HG02588 (cell line): ENCODE measurements at regions not wholly inside any gene's neighbourhood (a gene's known extent, or its start where the extent isn't known, plus 50 kb on each side); places are given as distances from the start of the nearest gene placed in this dataset.
"Not testable (repeated sequence)": the region's sequence is repeated elsewhere in the genome, so short reads cannot be mapped to it uniquely, and the experiment has no call there.

Experiments
- ATAC-seq: cut with Tn5 transposase; IDR thresholded peaks from one replicate; pipeline ENCODE4 v1.9.1; 2021; ENCODE audit warnings: mild to moderate bottlenecking, moderate library complexity; ENCODE audit not compliant: unreplicated experiment

DNA sequence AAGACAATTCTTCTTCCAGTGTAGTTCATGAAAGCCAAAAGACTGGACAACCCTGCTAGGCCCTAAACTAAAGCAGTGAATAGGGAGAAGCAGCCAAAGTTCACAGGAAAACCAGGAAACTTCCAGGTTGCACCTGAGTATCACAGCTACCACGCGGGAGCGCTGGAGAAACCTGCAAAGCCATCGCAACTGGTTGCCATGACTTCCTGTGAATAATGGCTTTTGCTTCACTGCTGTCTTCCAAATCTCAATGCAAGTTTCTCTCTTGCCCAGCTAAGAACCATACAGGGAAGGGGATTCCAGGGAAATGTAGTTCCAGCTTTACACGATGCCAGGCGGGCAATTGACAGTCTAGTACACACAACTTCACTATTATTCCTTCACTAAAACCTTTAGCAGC lies 114.1 kb downstream of the GXYLT1 start:
- ATAC-seq: no peak

DNA sequence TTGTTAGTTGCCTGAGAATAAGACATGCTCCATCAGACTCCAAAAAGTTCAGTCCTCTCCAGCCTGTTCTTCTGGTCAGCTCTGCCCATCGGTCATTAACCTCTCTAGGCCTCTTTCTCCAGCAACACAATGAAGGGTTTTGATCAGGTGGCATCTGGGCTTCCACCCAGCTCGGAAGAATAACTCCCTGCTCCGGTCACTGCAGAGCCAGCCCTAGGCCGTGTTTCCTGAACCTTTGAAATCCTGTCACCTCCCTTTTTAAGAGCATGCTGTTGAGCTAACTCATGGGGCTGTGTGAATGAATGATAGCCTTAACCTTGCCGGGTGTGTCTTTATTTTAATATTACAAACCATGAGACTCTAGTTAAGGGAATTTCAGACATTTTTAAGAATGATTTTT lies 117.1 kb downstream of the GXYLT1 start:
- no peak for ATAC-seq

- ATAC-seq: no peak
Observed at GRCh38 chr12:42024495-42024830, 120.2 kb downstream of the GXYLT1 start.

GRCh38 chr12:42023733-42024494 lies 120.8 kb downstream of the GXYLT1 start:
- ATAC-seq: peak; percentile 81

- ATAC-seq: not testable (repeated sequence)
Observed at GRCh38 chr12:42021937-42022336, 122.7 kb downstream of the GXYLT1 start.

DNA sequence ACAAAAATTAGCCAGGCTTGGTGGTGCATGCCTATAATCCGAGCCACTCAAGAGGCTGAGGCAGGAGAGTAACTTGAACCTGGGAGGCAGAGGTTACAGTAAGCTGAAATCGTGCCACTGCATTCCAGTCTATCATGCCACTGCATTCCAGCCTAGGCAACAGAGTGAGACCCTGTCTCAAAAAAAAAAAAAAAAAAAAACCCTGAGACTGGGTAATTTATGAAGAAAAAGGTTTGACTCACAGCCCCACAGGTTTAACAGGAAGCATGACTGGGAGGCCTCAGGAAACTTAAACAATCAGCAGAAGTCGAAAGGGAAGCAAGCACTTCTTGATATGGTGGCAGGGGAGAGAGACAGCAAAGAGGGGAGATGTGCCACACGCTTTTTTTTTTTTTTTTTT lies 123.2 kb downstream of the GXYLT1 start:
- no peak for ATAC-seq

DNA sequence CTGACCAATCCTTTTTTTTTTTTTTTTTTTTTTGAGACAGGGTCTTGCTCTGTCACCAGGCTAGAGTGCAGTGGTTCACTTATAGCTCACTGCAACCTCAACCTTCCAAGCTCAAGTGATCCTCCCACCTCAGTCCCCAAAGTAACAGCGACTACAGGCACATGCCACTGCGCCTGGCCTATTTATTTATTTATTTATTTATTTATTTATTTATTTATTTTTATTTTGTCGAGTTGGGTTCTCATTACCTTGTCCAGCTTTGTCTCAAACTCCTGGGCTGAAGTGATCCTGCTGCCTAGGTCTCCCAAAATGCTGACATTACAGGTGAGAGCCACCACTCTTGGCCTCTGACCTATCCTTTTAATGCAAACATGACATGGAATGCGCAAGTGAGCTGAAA lies 124.4 kb downstream of the GXYLT1 start:
- ATAC-seq: no peak

- ATAC-seq: no peak
Observed at GRCh38 chr12:42019746-42020145, 124.9 kb downstream of the GXYLT1 start.

- ATAC-seq: no peak
Observed at GRCh38 chr12:42017051-42017450, 127.6 kb downstream of the GXYLT1 start.

DNA sequence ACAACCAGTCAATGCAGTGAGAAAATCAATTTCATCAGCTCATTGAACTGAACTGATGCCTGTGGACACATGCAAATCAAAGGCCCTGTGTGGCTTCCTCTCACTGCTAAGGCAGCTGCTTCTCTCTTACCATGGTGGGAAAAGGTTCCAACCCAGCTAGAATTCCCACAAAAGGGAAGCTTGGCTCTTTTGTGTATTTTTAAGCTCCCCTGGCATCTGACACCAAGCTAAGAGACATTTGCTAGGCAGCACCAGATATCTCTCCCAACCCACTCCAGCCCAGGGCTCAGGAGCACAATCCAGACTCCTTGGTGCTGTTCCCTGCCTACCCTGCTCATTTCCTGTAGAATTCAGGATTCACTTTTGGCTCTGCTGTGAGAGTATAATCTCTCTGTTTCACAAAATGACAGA lies 129.6 kb downstream of the GXYLT1 start:
- ATAC-seq: no peak

DNA sequence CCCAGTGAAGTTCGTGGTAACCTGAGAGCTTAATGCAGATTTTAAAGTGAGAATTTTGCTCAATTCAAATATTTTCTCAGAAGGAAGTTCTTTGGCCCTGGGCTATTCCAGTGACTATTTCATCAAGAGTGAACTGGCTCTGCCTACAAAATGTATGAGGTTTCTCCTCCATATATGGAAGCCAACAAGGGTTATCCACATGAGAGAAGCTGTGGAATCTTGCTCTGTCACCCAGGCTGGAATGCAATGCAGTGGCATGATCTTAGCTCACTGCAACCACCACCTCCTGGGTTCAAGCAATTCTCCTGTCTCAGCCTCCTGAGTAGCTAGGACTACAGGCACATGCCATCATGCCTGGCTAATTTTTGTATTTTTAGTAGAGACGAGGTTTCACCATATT lies 132.2 kb downstream of the GXYLT1 start:
- not testable (repeated sequence) for ATAC-seq

GRCh38 chr12:42010715-42011114 lies 134.0 kb downstream of the GXYLT1 start:
- no peak for ATAC-seq

DNA sequence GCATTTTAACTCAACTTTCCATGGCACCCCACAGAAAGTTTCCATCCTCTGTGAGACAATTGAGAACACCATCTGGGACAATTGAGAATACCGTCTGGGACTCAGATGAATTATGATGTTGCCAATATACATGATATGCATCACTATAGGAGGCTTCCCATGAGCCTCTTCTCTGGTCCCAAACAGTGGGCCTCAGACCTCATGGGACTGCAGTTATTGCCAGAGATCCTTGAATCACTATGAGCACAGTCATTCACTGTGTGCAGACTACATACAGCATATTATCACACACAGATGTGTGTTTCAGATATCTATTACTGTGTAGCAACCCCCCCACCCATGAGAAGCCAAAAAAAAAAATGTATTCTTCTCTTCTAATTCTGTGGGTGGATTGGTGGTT lies 134.4 kb downstream of the GXYLT1 start:
- ATAC-seq: no peak

GRCh38 chr12:42008996-42009395 lies 135.7 kb downstream of the GXYLT1 start:
- ATAC-seq: no peak

DNA sequence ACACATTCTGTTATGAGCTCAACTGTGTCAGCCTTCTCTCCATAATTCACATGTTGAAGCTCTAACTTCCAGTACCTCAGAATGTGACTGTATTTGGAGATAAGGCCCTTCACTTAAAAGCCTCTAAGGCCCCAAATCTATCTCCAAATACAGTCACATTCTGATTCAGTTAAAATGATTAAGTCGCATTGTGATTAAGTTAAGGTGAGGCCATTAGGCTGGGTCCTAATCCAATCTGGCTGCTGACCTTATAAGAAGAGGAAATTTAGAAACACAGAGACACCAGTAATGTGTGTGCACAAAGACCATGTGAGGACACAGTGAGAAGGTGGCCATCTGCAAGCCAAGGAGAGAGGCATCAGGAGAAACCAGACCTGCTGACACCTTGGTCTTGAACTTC lies 141.6 kb downstream of the GXYLT1 start:
- ATAC-seq: no peak

GRCh38 chr12:42002563-42002962 lies 142.1 kb downstream of the GXYLT1 start:
- no peak for ATAC-seq

DNA sequence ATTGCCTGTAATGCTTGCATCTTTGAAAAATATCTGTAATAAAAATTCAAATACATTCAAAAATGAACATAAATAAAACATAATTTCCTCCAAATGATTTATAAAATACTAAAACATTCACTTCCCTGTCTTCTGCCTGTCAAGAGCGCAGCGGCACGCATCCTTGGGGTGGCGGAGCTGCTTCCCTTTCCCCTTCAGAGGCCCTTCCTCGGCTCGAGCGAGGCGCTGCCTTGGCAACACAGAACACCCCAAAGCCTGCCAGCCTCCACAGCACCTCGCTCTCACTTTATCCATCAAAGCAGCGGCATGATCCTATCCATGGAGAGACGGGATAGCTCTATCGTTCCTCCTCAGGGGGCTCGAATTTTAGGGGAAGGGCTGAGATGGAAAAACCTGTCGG lies 146.2 kb downstream of the GXYLT1 start:
- no peak for ATAC-seq

- ATAC-seq: no peak
Observed at GRCh38 chr12:41993283-41993682, 151.4 kb downstream of the GXYLT1 start.

DNA sequence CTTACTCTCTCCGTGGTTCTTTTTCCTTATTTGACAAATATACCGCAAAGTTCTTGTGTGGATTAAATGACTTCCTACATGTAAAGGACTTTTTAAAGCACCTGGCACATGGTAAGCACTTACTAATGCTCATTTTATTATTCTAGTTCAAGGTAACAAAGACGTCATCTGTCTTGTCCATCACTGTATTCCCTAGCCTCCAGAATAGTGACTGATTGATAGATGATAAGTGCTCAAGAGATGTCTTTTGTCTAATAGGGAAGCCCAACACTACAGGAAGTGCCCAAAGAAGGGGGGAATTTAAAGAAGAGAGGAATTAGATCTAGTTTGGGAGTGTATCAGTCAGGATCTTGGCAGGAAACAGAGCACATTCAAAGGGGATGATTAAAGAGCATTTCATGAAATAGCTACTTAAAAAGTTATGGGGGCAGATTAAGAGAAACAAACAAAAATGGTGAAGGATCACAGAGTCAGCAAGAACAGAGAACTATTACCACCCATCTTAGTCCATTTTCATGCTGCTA lies 151.9 kb downstream of the GXYLT1 start:
- ATAC-seq: no peak

GRCh38 chr12:41992022-41992421 lies 152.7 kb downstream of the GXYLT1 start:
- ATAC-seq: no peak

DNA sequence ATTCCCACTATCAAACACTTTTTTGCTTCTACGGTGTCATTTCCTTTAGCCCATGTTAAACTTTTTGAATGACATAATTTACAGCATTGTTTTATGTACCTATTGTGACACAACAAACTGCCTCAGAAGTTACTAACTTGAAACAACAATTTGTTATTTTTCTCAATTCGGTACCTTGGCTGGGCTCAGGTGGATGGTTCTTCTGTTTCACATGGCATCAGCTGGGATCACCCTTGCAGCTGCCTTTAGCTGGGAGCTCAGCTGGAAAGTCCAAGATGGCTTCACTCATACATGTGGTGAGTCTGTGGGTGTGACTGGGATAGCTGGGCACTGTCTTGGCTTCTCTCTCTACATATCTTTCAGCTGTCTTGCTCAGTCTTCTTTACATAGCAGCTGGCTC lies 156.0 kb downstream of the GXYLT1 start:
- ATAC-seq: no peak

DNA sequence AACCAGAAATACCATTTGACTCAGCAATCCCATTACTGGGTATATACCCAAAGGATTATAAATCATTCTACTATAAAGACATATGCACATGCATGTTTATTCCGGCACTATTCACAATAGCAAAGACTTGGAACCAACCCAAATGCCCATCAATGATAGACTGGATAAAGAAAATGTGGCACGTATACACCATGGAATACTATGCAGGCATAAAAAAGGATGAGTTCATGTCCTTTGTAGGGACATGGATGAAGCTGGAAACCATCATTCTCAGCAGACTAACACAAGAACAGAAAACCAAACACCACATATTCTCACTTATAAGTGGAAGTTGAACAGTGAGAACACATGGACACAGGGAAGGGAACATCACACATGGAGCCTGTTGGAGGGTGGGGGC lies 158.2 kb downstream of the GXYLT1 start:
- not testable (repeated sequence) for ATAC-seq

GRCh38 chr12:41983856-41984255 lies 160.8 kb downstream of the GXYLT1 start:
- ATAC-seq: no peak
